GM21786 (cell line): ENCODE measurements at regions not wholly inside any gene's neighbourhood (a gene's known extent, or its start where the extent isn't known, plus 50 kb on each side); places are given as distances from the start of the nearest gene placed in this dataset.

Source experiments
- ATAC-seq: cut with Tn5 transposase; IDR thresholded peaks from one replicate; pipeline ENCODE4 v1.9.1; 2021; ENCODE audit not compliant: unreplicated experiment

DNA sequence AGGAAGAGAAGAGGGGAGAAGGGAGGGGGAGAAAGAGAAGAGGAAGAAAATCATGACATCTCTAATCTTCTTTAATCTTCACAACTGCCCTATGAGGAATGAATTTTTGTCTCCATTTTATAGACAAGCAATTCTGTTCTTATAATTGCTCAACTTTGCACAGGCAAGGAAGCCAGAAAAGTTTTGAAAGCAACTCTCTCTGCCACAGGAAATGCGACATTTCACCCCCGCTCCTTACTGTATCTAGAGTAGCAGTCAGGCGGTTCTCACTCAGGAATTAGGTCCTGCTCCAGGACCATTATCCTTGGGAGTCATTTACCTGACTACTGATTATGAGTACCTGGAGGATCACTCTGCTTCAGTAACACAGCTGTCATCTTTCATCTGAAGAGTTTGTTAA is 69.2 kb upstream of the FAM9A start:
- no peak for ATAC-seq

GRCh38 chrX:8869812-8870211 is 68.6 kb upstream of the FAM9A start:
- ATAC-seq, result no peak

GRCh38 chrX:8868906-8869305 is 67.7 kb upstream of the FAM9A start:
- ATAC-seq, result no peak

DNA sequence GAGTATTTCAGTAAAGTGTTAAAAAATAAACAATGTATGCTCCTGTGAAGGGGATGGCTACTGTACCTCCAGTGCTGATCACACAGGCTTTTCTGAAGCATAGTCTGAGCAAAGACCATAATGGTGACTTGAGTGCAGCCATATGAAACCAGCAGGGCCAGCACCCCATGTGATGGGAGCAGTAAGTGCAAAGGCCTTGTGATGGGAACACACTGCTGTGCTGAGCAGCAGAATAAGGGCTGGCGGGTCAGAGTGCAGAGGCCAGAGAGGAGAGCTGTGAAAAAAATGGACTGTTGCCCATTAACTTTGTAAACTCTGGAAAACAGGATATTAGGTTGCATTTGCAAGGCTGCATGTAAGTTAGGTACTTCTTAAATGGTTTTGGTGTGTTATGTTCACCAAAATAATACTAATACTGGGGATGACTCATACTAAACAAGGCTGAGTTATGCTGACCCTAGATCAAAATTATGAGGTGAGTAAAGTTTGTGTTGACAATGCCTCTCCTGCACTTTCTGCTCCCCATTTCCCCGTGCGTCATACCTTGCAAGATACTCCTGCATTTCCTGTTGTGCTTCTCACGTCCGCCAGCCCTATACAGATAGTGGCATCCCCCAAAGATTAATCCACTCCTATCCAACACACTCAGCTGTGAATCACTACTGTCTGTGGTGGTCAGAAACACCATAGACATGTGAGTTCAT is 67.0 kb upstream of the FAM9A start:
- no peak for ATAC-seq

DNA sequence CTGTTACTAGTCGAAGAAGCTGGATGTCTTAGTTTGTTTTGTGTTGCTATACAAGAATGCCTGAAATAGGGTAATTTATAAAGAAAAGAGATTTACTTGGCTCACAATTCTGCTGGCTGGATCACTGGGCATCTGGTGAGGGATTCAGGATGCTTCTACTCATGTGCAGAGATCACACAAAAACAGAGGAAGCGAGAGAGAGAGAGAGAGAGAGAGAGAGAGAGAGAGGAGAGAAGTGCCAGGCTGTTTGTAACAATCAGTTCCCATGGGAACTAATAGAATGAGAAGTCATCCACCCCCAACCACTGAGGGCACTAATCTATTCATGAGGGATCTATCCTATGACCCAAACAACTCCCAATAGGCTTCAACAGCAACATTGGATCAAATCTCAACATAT is 66.2 kb upstream of the FAM9A start:
- ATAC-seq, result no peak

DNA sequence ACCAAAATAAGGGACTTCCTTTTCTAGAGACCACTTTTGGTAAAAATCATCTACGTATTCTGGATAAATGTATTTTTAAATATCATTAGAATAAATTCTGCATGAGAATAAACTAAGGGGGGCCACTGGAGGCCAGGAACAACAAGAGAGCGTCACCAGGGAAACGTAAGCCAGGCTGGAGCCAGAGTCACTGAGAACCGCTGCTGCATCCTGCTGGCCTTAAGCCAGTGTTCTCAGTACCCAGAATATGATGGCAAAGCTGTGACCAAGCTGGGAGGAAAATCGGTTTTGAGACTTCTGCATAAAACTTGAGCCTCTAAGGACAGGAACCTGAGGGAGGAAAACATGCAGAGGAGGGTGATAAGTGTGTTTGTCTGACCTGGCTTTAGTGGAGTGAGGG is 63.0 kb upstream of the FAM9A start:
- no peak for ATAC-seq

GRCh38 chrX:8861908-8862307 is 60.7 kb upstream of the FAM9A start:
- ATAC-seq, result no peak

GRCh38 chrX:8851231-8851886 is 50.2 kb upstream of the FAM9A start:
- no peak for ATAC-seq
